Ascending aorta (tissue), 2 donors: ENCODE measurements at regions not wholly inside any gene's neighbourhood (a gene's known extent, or its start where the extent isn't known, plus 50 kb on each side); places are given as distances from the start of the nearest gene placed in this dataset.

Experiments used
- DNase-seq, 2 donors: peaks; one replicate each; pipeline ENCODE4 v3.0.0-alpha.2; 2019; ENCODE audit warnings: low spot score in 2 of 2
- H3K27ac ChIP-seq, 2 donors: fragments of 200-600 bp; sonication (generic); one replicate each; pipeline ENCODE4 v1.5.1; 2016 to 2017; ENCODE audit warnings: mild to moderate bottlenecking in 1 of 2
- H3K27me3 ChIP-seq: fragments of 200-600 bp; sonication (generic); one replicate; pipeline ENCODE4 v1.5.1; 2017
- H3K36me3 ChIP-seq, 2 donors: fragments of 200-600 bp; sonication (generic); one replicate each; pipeline ENCODE4 v1.5.1; 2016
- H3K4me1 ChIP-seq, 2 donors: fragments of 200-600 bp; sonication (generic); one replicate each; pipeline ENCODE4 v1.5.1; 2016 to 2017; ENCODE audit warnings: mild to moderate bottlenecking in 1 of 2
- H3K4me3 ChIP-seq, 2 donors: fragments of 200-600 bp; sonication (generic); one replicate each; pipeline ENCODE4 v1.5.1; 2016 to 2017; ENCODE audit warnings: mild to moderate bottlenecking in 1 of 2
- H3K9me3 ChIP-seq, 2 donors: fragments of 200-600 bp; sonication (generic); one replicate each; pipeline ENCODE4 v1.5.1; 2016
- CTCF ChIP-seq, 3 experiments: fragments of 200-600 bp in 2 of 3; fragments of 450-650 bp in 1 of 3; sonication (generic) in 2 of 3; IDR thresholded peaks; one replicate each; pipeline ENCODE4 v1.5.1; 2016 to 2019; ENCODE audit warnings: antibody characterized with exemption in 3 of 3, mild to moderate bottlenecking in 1 of 3, moderate library complexity in 1 of 3
- intact Hi-C: fragments of 100-400 bp; cut with DNase I; formaldehyde crosslinking; loops from one replicate; pipeline ENCODE4 v1.15.1; 2023

- H3K27ac ChIP-seq = no peak overlapping the region
- H3K27me3 ChIP-seq = no peaks in the 10 kb centered on the region
- H3K4me1 ChIP-seq = no peaks in the 10 kb centered on the region
- no peak for DNase-seq
- no peaks in the 10 kb centered on the region for H3K9me3 ChIP-seq
- no peaks in the 10 kb centered on the region for H3K36me3 ChIP-seq
- no peak for TF ChIP-seq CTCF (IDR thresholded peaks at IDR 0.05)
- H3K4me3 ChIP-seq = no peak overlapping the region
- intact Hi-C loops = loop anchor here (10.0 kb wide), 1 partner anchor 1116 kb away; no protein-coding TSS in a partner anchor
These were observed 211.2 kb downstream of the CDC5L start for GRCh38 chr6:44598679-44599078.

- Histone ChIP-seq H3K36me3 (no peaks in the 10 kb centered on the region), H3K27me3 (no peaks in the 10 kb centered on the region), H3K27ac (no peak overlapping the region), H3K9me3 (no peaks in the 10 kb centered on the region), H3K4me1 (no peaks in the 10 kb centered on the region), H3K4me3 (no peak overlapping the region)
- no peak for DNase-seq
- intact Hi-C loops = loop anchor here (10.0 kb wide), 1 partner anchor 1115 kb away; no protein-coding TSS in a partner anchor
- no peak for TF ChIP-seq CTCF (IDR thresholded peaks at IDR 0.05)
These were observed 212.2 kb downstream of the CDC5L start for GRCh38 chr6:44599672-44600071.

- H3K27me3 ChIP-seq = no peaks in the 10 kb centered on the region
- no peaks in the 10 kb centered on the region for H3K9me3 ChIP-seq
- intact Hi-C loops = no loop called here
- no peak for TF ChIP-seq CTCF (IDR thresholded peaks at IDR 0.05)
- no peak overlapping the region for H3K27ac ChIP-seq
- no peaks in the 10 kb centered on the region for H3K36me3 ChIP-seq
- H3K4me1 ChIP-seq = no peaks in the 10 kb centered on the region
- no peak overlapping the region for H3K4me3 ChIP-seq
- DNase-seq = no peak
These were observed 215.7 kb downstream of the CDC5L start for GRCh38 chr6:44603044-44603686.

GRCh38 chr6:44606504-44606903 is 219.0 kb downstream of the CDC5L start:
- Histone ChIP-seq H3K4me3 (no peak overlapping the region), H3K36me3 (no peaks in the 10 kb centered on the region), H3K9me3 (no peaks in the 10 kb centered on the region), H3K4me1 (no peaks in the 10 kb centered on the region), H3K27me3 (no peaks in the 10 kb centered on the region), H3K27ac (no peak overlapping the region)
- TF ChIP-seq CTCF (IDR thresholded peaks at IDR 0.05) = no peak
- intact Hi-C loops = no loop called here
- DNase-seq = peak in 1 of 2 donors; percentile 35

- Histone ChIP-seq H3K27me3 (no peaks in the 10 kb centered on the region), H3K27ac (no peak overlapping the region), H3K4me3 (no peak overlapping the region), H3K9me3 (no peaks in the 10 kb centered on the region), H3K36me3 (no peaks in the 10 kb centered on the region), H3K4me1 (no peaks in the 10 kb centered on the region)
- intact Hi-C loops = no loop called here
- TF ChIP-seq CTCF (IDR thresholded peaks at IDR 0.05) = no peak
- no peak for DNase-seq
These were observed 219.5 kb downstream of the CDC5L start for GRCh38 chr6:44606976-44607375.

- Histone ChIP-seq H3K36me3 (no peaks in the 10 kb centered on the region), H3K9me3 (no peaks in the 10 kb centered on the region), H3K4me3 (no peak overlapping the region), H3K27me3 (no peaks in the 10 kb centered on the region), H3K4me1 (no peaks in the 10 kb centered on the region), H3K27ac (no peak overlapping the region)
- no peak for DNase-seq
- TF ChIP-seq CTCF (IDR thresholded peaks at IDR 0.05) = no peak
- intact Hi-C loops = no loop called here
These were observed 220.7 kb downstream of the CDC5L start for GRCh38 chr6:44608175-44608574.
